IMR-90 (cell line): ENCODE measurements at regions not wholly inside any gene's neighbourhood (a gene's known extent, or its start where the extent isn't known, plus 50 kb on each side); places are given as distances from the start of the nearest gene placed in this dataset.

Source experiments
- ATAC-seq: fragments of 200-7000 bp; cut with Tn5 transposase; 2 replicates; pipeline ENCODE4 v1.9.1; 2020; ENCODE audit warnings: low read depth, mild to moderate bottlenecking, moderate library complexity
- BruUV-seq: library from RNA; stranded (reverse); fragments of 400-500 nt; replicated peaks from 2 replicates; lab custom pipeline; 2021; lab: Mats Ljungman, UMichigan
- CTCF ChIA-PET: fragments of 300-600 bp; formaldehyde crosslinking; extraction: SDS; loops from one replicate; lab custom pipeline; 2021; ENCODE audit warnings: antibody characterized with exemption; lab: Yijun Ruan, JAX
- POLR2A ChIA-PET: fragments of 300-600 bp; sonication (Branson Sonifier 250); formaldehyde crosslinking; loops from one replicate; lab custom pipeline; 2022; ENCODE audit warnings: antibody characterized with exemption; ENCODE audit not compliant: unreplicated experiment; lab: Charles Lee
- DNase-seq: peaks from one replicate; pipeline ENCODE4 v3.0.0; 2013
- H2AFZ ChIP-seq: replicated peaks from 2 replicates; pipeline ENCODE3; 2013; ENCODE audit warnings: low read length, mild to moderate bottlenecking; ENCODE audit not compliant: poor library complexity
- H2AK5ac ChIP-seq: 2 replicates; pipeline ENCODE4 v1.6.1; 2013; ENCODE audit warnings: low read depth, low read length, inconsistent platforms
- H2AK9ac ChIP-seq: replicated peaks from 2 replicates; pipeline ENCODE3; 2013; ENCODE audit warnings: mild to moderate bottlenecking, low read depth, low read length, moderate library complexity; ENCODE audit not compliant: poor library complexity
- H2BK120ac ChIP-seq: 2 replicates; pipeline ENCODE4 v1.6.1; 2013; ENCODE audit warnings: low read depth, low read length, inconsistent platforms
- H2BK15ac ChIP-seq: 3 replicates; pipeline ENCODE4 v1.6.1; 2013; ENCODE audit warnings: low read depth, low read length, inconsistent platforms
- H2BK20ac ChIP-seq: 2 replicates; pipeline ENCODE4 v1.6.1; 2013; ENCODE audit warnings: low read depth, mild to moderate bottlenecking, inconsistent platforms, low read length, moderate library complexity
- H2BK5ac ChIP-seq: 2 replicates; pipeline ENCODE4 v1.6.1; 2013; ENCODE audit warnings: mild to moderate bottlenecking, low read depth, low read length, inconsistent platforms; ENCODE audit not compliant: poor library complexity, severe bottlenecking
- H3K14ac ChIP-seq: replicated peaks from 2 replicates; pipeline ENCODE4 v1.6.1; 2013; ENCODE audit warnings: low read depth, low read length, inconsistent platforms
- H3K18ac ChIP-seq: 2 replicates; pipeline ENCODE4 v1.6.1; 2013; ENCODE audit warnings: low read depth, low read length, control low read depth
- H3K23ac ChIP-seq: 2 replicates; pipeline ENCODE4 v1.6.1; 2013; ENCODE audit warnings: low read depth, low read length, inconsistent platforms
- H3K27ac ChIP-seq: 2 replicates; pipeline ENCODE4 v1.5.1; 2013; ENCODE audit warnings: mild to moderate bottlenecking, control low read depth, low read length; ENCODE audit not compliant: insufficient read depth
- H3K27me3 ChIP-seq: 2 replicates; pipeline ENCODE4 v1.6.1; 2013; ENCODE audit warnings: low read length; ENCODE audit not compliant: control insufficient read depth, insufficient read depth
- H3K36me3 ChIP-seq: 2 replicates; pipeline ENCODE4 v1.6.1; 2013; ENCODE audit warnings: low read length, mixed read lengths; ENCODE audit not compliant: control insufficient read depth, insufficient read depth
- H3K4ac ChIP-seq: 2 replicates; pipeline ENCODE4 v1.6.1; 2013; ENCODE audit warnings: low read depth, low read length, inconsistent platforms
- H3K4me1 ChIP-seq: 2 replicates; pipeline ENCODE4 v1.6.1; 2013; ENCODE audit warnings: low read length, mixed read lengths; ENCODE audit not compliant: control insufficient read depth, insufficient read depth
- H3K4me2 ChIP-seq: 2 replicates; pipeline ENCODE4 v1.6.1; 2013; ENCODE audit warnings: low read depth, mild to moderate bottlenecking, control low read depth, low read length, moderate library complexity
- H3K4me3 ChIP-seq: 2 replicates; pipeline ENCODE4 v1.5.1; 2013; ENCODE audit warnings: low read depth, mild to moderate bottlenecking, control low read depth, low read length, moderate library complexity; ENCODE audit not compliant: insufficient read depth
- H3K56ac ChIP-seq: 2 replicates; pipeline ENCODE4 v1.6.1; 2013; ENCODE audit warnings: low read length, inconsistent platforms; ENCODE audit not compliant: insufficient read depth; ENCODE audit errors: extremely low read depth
- H3K79me1 ChIP-seq, 2 experiments: 2 replicates each; pipeline ENCODE4 v1.6.1; 2013; ENCODE audit warnings: low read length in 2 of 2, inconsistent platforms in 1 of 2, low read depth in 1 of 2
- H3K9ac ChIP-seq: 2 replicates; pipeline ENCODE4 v1.6.1; 2013; ENCODE audit warnings: low read depth, low read length, control low read depth
- H3K9me1 ChIP-seq: 2 replicates; pipeline ENCODE4 v1.6.1; 2013; ENCODE audit warnings: low read length, inconsistent platforms; ENCODE audit not compliant: insufficient read depth
- H3K9me3 ChIP-seq: 2 replicates; pipeline ENCODE4 v1.6.1; 2013; ENCODE audit warnings: low read length; ENCODE audit not compliant: control insufficient read depth, insufficient read depth
- H4K20me1 ChIP-seq: 2 replicates; pipeline ENCODE4 v1.6.1; 2013; ENCODE audit warnings: low read length, inconsistent platforms; ENCODE audit not compliant: insufficient read depth
- H4K5ac ChIP-seq: 2 replicates; pipeline ENCODE4 v1.6.1; 2013; ENCODE audit warnings: mild to moderate bottlenecking, low read depth, low read length, control low read depth
- H4K8ac ChIP-seq, 2 experiments: 2 replicates each; pipeline ENCODE4 v1.6.1; 2013; ENCODE audit warnings: low read depth in 2 of 2, low read length in 2 of 2, control low read depth in 1 of 2, inconsistent platforms in 1 of 2
- H4K91ac ChIP-seq: 2 replicates; pipeline ENCODE4 v1.6.1; 2013; ENCODE audit warnings: low read depth, low read length, inconsistent platforms; ENCODE audit not compliant: insufficient read depth
- BHLHE40 ChIP-seq: fragments of 150-350 bp; IDR thresholded peaks from 2 replicates; pipeline ENCODE4 v1.6.1; 2016; ENCODE audit warnings: mild to moderate bottlenecking, low read depth, low read length
- CEBPB ChIP-seq: IDR thresholded peaks from 2 replicates; pipeline ENCODE4 v1.6.1; 2012; ENCODE audit warnings: low read depth, low read length, improper control_type of control experiment
- CHD1 ChIP-seq: IDR thresholded peaks from 2 replicates; pipeline ENCODE4 v1.6.1; 2012; ENCODE audit warnings: low read depth, low read length, improper control_type of control experiment
- ELK1 ChIP-seq: fragments of 150-350 bp; IDR thresholded peaks from 2 replicates; pipeline ENCODE4 v1.6.1; 2016; ENCODE audit warnings: low read depth, mild to moderate bottlenecking, low read length, moderate library complexity, borderline replicate concordance
- FOS ChIP-seq: fragments of 150-350 bp; IDR thresholded peaks from 2 replicates; pipeline ENCODE4 v1.6.1; 2016; ENCODE audit warnings: low read depth, low read length
- MAFK ChIP-seq: IDR thresholded peaks from 2 replicates; pipeline ENCODE4 v1.6.1; 2012; ENCODE audit warnings: low read depth, low read length, improper control_type of control experiment
- MAZ ChIP-seq: IDR thresholded peaks from 2 replicates; pipeline ENCODE4 v1.6.1; 2012; ENCODE audit warnings: low read depth, mild to moderate bottlenecking, low read length, improper control_type of control experiment, moderate library complexity, borderline replicate concordance
- MXI1 ChIP-seq: IDR thresholded peaks from 2 replicates; pipeline ENCODE4 v1.6.1; 2012; ENCODE audit warnings: low read depth, mild to moderate bottlenecking, low read length, moderate library complexity, borderline replicate concordance
- NFE2L2 ChIP-seq: fragments of 150-350 bp; IDR thresholded peaks from 2 replicates; pipeline ENCODE4 v1.6.1; 2016; ENCODE audit warnings: low read depth, mild to moderate bottlenecking, low read length
- POLR2A ChIP-seq: IDR thresholded peaks from 2 replicates; pipeline ENCODE4 v1.6.1; 2012; ENCODE audit warnings: mild to moderate bottlenecking, low read depth, low read length
- RAD21 ChIP-seq: IDR thresholded peaks from 2 replicates; pipeline ENCODE4 v1.6.1; 2012; ENCODE audit warnings: low read length, improper control_type of control experiment
- RCOR1 ChIP-seq: IDR thresholded peaks from 2 replicates; pipeline ENCODE4 v1.6.1; 2012; ENCODE audit warnings: mild to moderate bottlenecking, low read length, improper control_type of control experiment; ENCODE audit not compliant: insufficient replicate concordance
- RFX5 ChIP-seq: IDR thresholded peaks from 2 replicates; pipeline ENCODE4 v1.8.0; 2012; ENCODE audit warnings: low read depth, mild to moderate bottlenecking, low read length, moderate library complexity
- SMC3 ChIP-seq: fragments of 150-350 bp; IDR thresholded peaks from 2 replicates; pipeline ENCODE4 v1.6.1; 2016; ENCODE audit warnings: low read depth, mild to moderate bottlenecking, antibody characterized with exemption, low read length, moderate library complexity
- USF2 ChIP-seq: fragments of 150-350 bp; IDR thresholded peaks from 2 replicates; pipeline ENCODE4 v1.6.1; 2017; ENCODE audit warnings: mild to moderate bottlenecking, antibody characterized with exemption, low read length, low read depth
- whole genome bisulfite sequencing, 2 experiments: methylation state at CpG; one replicate each; pipeline versions ENCODE4 v1.1.5 to v1.1.7; 2013; ENCODE audit warnings: missing lambda C conversion rate in 2 of 2; ENCODE audit not compliant: insufficient read length in 1 of 2; ENCODE audit errors: extremely low coverage in 2 of 2; 5-methylcytosine and 5-hydroxymethylcytosine counted together
- dilution Hi-C: fragments of 300-500 bp; cut with HindIII; formaldehyde crosslinking; loops from one replicate; pipeline ENCODE4 v1.14.3; 2018; ENCODE audit warnings: low sequenced_read_pairs; ENCODE audit not compliant: unreplicated experiment
- in situ Hi-C: fragments of 300-500 bp; cut with MboI; formaldehyde crosslinking; loops from 3 replicates; pipeline ENCODE4 v1.14.3; 2019; ENCODE audit warnings: low sequenced_read_pairs, inconsistent platforms, mixed read lengths
- intact Hi-C: fragments of 100-400 bp; cut with micrococcal nuclease; formaldehyde crosslinking; loops from 2 replicates; pipeline ENCODE4 v1.10.0; 2022
- TF ChIP-seq, protein P1 (sequence below): conservative IDR thresholded peaks from 2 replicates; pipeline ENCODE4 v1.5.1; 2012; ENCODE audit warnings: mild to moderate bottlenecking, low read depth, low read length, improper control_type of control experiment

- no TSS peak for BruUV-seq
- 85% methylated on average over 5 of the region's 7 CpGs; no CpG with 5 or more reads in 1 of the 2 experiments for WGBS, 2 experiments
- no peak overlapping the region for H3K4me3 ChIP-seq
Observed at GRCh38 chr10:43803791-43804190, 155.1 kb upstream of the ZNF32 start.

More at GRCh38 chr10:43803791-43804190, 155.1 kb upstream of the ZNF32 start:
- no peak overlapping the region for H2BK5ac ChIP-seq
- ChIA-PET CTCF (no interaction called here), POLR2A (no interaction called here)
- no peak overlapping the region for H4K8ac ChIP-seq
- no peak overlapping the region for H3K4me2 ChIP-seq
- intact Hi-C loops (loop anchor here (10.0 kb wide), 1 partner anchor 501 kb away; no protein-coding TSS in a partner anchor), in situ Hi-C loops (no loop called here), dilution Hi-C loops (no loop called here)
- no peak overlapping the region for H3K27ac ChIP-seq
- no peak overlapping the region for H3K56ac ChIP-seq
- H2AK9ac ChIP-seq = no peak overlapping the region
- TF ChIP-seq FOS (no peak), SMC3 (no peak), MAZ (no peak), CHD1 (no peak), RCOR1 (no peak), POLR2A (no peak), CEBPB (no peak), ELK1 (no peak), MXI1 (no peak), NFE2L2 (no peak), MAFK (no peak), RFX5 (no peak), USF2 (no peak), RAD21 (no peak), BHLHE40 (no peak)
- TF ChIP-seq, protein P1, sequence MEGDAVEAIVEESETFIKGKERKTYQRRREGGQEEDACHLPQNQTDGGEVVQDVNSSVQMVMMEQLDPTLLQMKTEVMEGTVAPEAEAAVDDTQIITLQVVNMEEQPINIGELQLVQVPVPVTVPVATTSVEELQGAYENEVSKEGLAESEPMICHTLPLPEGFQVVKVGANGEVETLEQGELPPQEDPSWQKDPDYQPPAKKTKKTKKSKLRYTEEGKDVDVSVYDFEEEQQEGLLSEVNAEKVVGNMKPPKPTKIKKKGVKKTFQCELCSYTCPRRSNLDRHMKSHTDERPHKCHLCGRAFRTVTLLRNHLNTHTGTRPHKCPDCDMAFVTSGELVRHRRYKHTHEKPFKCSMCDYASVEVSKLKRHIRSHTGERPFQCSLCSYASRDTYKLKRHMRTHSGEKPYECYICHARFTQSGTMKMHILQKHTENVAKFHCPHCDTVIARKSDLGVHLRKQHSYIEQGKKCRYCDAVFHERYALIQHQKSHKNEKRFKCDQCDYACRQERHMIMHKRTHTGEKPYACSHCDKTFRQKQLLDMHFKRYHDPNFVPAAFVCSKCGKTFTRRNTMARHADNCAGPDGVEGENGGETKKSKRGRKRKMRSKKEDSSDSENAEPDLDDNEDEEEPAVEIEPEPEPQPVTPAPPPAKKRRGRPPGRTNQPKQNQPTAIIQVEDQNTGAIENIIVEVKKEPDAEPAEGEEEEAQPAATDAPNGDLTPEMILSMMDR = no peak
- peaks cover 12% of the 10 kb centered on the region; the same call in 1 of the 2 replicates for H3K27me3 ChIP-seq
- no peak overlapping the region for H2AK5ac ChIP-seq
- H3K23ac ChIP-seq = no peak overlapping the region
- H2BK20ac ChIP-seq = no peak overlapping the region
- no peak overlapping the region for H4K5ac ChIP-seq
- no peaks in the 10 kb centered on the region for H3K36me3 ChIP-seq
- H2AFZ ChIP-seq = no peak overlapping the region
- no peak overlapping the region for H4K91ac ChIP-seq
- H3K14ac ChIP-seq = no peak overlapping the region
- no peak overlapping the region for H2BK120ac ChIP-seq
- no peaks in the 10 kb centered on the region for H3K9me3 ChIP-seq
- H3K9me1 ChIP-seq = peaks cover 4% of the 10 kb centered on the region; the same call in 1 of the 2 replicates
- ATAC-seq (no peak), DNase-seq (no peak)
- H4K20me1 ChIP-seq = no peaks in the 10 kb centered on the region
- no peak overlapping the region for H2BK15ac ChIP-seq
- H3K18ac ChIP-seq = no peak overlapping the region
- H3K9ac ChIP-seq = no peak overlapping the region
- H3K4me1 ChIP-seq = peaks cover 2% of the 10 kb centered on the region
- H3K4ac ChIP-seq = no peak overlapping the region
- H3K79me1 ChIP-seq = no peaks in the 10 kb centered on the region
